WTC11 (cell line): ENCODE measurements at regions not wholly inside any gene's neighbourhood (a gene's known extent, or its start where the extent isn't known, plus 50 kb on each side); places are given as distances from the start of the nearest gene placed in this dataset.

Source experiments
- CREM ChIP-seq: sonication (generic); formaldehyde crosslinking; IDR thresholded peaks from 2 replicates; pipeline ENCODE4 v1.8.1; 2022; ENCODE audit warnings: mild to moderate bottlenecking, missing genetic modification reagents, moderate library complexity
- ELF4 ChIP-seq: sonication (generic); formaldehyde crosslinking; IDR thresholded peaks from 2 replicates; pipeline ENCODE4 v1.8.1; 2022; ENCODE audit warnings: low read depth, mild to moderate bottlenecking, moderate library complexity, missing genetic modification reagents
- FOXK1 ChIP-seq: sonication (generic); formaldehyde crosslinking; IDR thresholded peaks from 2 replicates; pipeline ENCODE4 v1.8.0; 2022; ENCODE audit warnings: mild to moderate bottlenecking, moderate library complexity, missing genetic modification reagents
- GABPB1 ChIP-seq: sonication (generic); formaldehyde crosslinking; IDR thresholded peaks from 2 replicates; pipeline ENCODE4 v1.8.1; 2023; ENCODE audit warnings: mild to moderate bottlenecking, missing genetic modification reagents
- NFATC4 ChIP-seq: fragments of 250-450 bp; sonication (Bioruptor Pico); IDR thresholded peaks from 2 replicates; pipeline ENCODE4 v1.9.0; 2021; ENCODE audit warnings: mild to moderate bottlenecking
- NFYB ChIP-seq: sonication (generic); formaldehyde crosslinking; conservative IDR thresholded peaks from 2 replicates; pipeline ENCODE4 v1.8.0; 2022; ENCODE audit warnings: low read depth, missing genetic modification reagents
- ZNF138 ChIP-seq: sonication (generic); formaldehyde crosslinking; conservative IDR thresholded peaks from 2 replicates; pipeline ENCODE4 v1.8.1; 2022; ENCODE audit warnings: mild to moderate bottlenecking, moderate library complexity, missing genetic modification reagents
- TF ChIP-seq, protein P1 (sequence below): sonication (generic); formaldehyde crosslinking; IDR thresholded peaks from 2 replicates; pipeline ENCODE4 v1.8.0; 2023; ENCODE audit warnings: missing genetic modification reagents
- TF ChIP-seq, protein P2 (sequence below): fragments of 200-600 bp; IDR thresholded peaks from 2 replicates; pipeline ENCODE4 v1.8.0; 2022; ENCODE audit warnings: antibody characterized with exemption
- TF ChIP-seq, protein P3 (sequence below): fragments of 250-450 bp; sonication (Bioruptor Pico); IDR thresholded peaks from 2 replicates; pipeline ENCODE4 v1.9.0; 2021; ENCODE audit warnings: mild to moderate bottlenecking, borderline replicate concordance
- TF ChIP-seq, protein P4 (sequence below): sonication (generic); formaldehyde crosslinking; IDR thresholded peaks from 2 replicates; pipeline ENCODE4 v1.8.0; 2022; ENCODE audit warnings: missing genetic modification reagents
- TF ChIP-seq, protein P5 (sequence below): sonication (generic); formaldehyde crosslinking; IDR thresholded peaks from 2 replicates; pipeline ENCODE4 v1.8.0; 2022; ENCODE audit warnings: mild to moderate bottlenecking, missing genetic modification reagents

DNA sequence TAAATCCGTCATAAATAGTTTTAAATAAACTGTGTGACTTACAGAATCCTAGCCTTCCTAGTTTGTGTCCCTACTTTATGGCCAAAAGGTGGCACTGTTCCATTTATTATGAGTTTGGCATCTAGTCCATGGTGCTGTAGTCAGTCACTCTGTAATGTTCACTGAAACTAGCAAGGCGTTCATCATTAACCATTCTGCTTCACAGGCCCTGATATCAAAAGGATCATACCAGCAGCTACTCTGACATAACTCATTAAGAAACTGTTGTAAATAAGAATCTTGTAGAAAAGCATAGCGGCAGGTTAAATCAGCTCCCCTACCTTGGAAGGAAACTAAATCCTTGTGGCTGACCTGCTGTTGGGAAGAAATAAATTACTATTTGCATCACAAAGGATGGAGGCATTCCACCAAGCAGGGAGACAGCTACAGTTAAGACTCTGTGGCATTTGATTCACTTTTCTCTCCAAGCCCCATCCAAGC, 919.6 kb upstream of the DIAPH2 start:
- TF ChIP-seq, protein P1, sequence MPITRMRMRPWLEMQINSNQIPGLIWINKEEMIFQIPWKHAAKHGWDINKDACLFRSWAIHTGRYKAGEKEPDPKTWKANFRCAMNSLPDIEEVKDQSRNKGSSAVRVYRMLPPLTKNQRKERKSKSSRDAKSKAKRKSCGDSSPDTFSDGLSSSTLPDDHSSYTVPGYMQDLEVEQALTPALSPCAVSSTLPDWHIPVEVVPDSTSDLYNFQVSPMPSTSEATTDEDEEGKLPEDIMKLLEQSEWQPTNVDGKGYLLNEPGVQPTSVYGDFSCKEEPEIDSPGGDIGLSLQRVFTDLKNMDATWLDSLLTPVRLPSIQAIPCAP = no peak
- TF ChIP-seq, protein P2, sequence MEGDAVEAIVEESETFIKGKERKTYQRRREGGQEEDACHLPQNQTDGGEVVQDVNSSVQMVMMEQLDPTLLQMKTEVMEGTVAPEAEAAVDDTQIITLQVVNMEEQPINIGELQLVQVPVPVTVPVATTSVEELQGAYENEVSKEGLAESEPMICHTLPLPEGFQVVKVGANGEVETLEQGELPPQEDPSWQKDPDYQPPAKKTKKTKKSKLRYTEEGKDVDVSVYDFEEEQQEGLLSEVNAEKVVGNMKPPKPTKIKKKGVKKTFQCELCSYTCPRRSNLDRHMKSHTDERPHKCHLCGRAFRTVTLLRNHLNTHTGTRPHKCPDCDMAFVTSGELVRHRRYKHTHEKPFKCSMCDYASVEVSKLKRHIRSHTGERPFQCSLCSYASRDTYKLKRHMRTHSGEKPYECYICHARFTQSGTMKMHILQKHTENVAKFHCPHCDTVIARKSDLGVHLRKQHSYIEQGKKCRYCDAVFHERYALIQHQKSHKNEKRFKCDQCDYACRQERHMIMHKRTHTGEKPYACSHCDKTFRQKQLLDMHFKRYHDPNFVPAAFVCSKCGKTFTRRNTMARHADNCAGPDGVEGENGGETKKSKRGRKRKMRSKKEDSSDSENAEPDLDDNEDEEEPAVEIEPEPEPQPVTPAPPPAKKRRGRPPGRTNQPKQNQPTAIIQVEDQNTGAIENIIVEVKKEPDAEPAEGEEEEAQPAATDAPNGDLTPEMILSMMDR = 0 out of 2 replicates have a peak, but pooled peaks have one; percentile 18
- TF ChIP-seq, protein P3, sequence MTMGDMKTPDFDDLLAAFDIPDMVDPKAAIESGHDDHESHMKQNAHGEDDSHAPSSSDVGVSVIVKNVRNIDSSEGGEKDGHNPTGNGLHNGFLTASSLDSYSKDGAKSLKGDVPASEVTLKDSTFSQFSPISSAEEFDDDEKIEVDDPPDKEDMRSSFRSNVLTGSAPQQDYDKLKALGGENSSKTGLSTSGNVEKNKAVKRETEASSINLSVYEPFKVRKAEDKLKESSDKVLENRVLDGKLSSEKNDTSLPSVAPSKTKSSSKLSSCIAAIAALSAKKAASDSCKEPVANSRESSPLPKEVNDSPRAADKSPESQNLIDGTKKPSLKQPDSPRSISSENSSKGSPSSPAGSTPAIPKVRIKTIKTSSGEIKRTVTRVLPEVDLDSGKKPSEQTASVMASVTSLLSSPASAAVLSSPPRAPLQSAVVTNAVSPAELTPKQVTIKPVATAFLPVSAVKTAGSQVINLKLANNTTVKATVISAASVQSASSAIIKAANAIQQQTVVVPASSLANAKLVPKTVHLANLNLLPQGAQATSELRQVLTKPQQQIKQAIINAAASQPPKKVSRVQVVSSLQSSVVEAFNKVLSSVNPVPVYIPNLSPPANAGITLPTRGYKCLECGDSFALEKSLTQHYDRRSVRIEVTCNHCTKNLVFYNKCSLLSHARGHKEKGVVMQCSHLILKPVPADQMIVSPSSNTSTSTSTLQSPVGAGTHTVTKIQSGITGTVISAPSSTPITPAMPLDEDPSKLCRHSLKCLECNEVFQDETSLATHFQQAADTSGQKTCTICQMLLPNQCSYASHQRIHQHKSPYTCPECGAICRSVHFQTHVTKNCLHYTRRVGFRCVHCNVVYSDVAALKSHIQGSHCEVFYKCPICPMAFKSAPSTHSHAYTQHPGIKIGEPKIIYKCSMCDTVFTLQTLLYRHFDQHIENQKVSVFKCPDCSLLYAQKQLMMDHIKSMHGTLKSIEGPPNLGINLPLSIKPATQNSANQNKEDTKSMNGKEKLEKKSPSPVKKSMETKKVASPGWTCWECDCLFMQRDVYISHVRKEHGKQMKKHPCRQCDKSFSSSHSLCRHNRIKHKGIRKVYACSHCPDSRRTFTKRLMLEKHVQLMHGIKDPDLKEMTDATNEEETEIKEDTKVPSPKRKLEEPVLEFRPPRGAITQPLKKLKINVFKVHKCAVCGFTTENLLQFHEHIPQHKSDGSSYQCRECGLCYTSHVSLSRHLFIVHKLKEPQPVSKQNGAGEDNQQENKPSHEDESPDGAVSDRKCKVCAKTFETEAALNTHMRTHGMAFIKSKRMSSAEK (CRISPR knock-in tag) = no peak
- no peak for TF ChIP-seq FOXK1 (CRISPR knock-in tag)
- no peak for TF ChIP-seq ELF4 (CRISPR knock-in tag)
- TF ChIP-seq ZNF138 (CRISPR knock-in tag) = no peak
- TF ChIP-seq NFYB (CRISPR knock-in tag) = no peak
- no peak for TF ChIP-seq CREM
- TF ChIP-seq, protein P4, sequence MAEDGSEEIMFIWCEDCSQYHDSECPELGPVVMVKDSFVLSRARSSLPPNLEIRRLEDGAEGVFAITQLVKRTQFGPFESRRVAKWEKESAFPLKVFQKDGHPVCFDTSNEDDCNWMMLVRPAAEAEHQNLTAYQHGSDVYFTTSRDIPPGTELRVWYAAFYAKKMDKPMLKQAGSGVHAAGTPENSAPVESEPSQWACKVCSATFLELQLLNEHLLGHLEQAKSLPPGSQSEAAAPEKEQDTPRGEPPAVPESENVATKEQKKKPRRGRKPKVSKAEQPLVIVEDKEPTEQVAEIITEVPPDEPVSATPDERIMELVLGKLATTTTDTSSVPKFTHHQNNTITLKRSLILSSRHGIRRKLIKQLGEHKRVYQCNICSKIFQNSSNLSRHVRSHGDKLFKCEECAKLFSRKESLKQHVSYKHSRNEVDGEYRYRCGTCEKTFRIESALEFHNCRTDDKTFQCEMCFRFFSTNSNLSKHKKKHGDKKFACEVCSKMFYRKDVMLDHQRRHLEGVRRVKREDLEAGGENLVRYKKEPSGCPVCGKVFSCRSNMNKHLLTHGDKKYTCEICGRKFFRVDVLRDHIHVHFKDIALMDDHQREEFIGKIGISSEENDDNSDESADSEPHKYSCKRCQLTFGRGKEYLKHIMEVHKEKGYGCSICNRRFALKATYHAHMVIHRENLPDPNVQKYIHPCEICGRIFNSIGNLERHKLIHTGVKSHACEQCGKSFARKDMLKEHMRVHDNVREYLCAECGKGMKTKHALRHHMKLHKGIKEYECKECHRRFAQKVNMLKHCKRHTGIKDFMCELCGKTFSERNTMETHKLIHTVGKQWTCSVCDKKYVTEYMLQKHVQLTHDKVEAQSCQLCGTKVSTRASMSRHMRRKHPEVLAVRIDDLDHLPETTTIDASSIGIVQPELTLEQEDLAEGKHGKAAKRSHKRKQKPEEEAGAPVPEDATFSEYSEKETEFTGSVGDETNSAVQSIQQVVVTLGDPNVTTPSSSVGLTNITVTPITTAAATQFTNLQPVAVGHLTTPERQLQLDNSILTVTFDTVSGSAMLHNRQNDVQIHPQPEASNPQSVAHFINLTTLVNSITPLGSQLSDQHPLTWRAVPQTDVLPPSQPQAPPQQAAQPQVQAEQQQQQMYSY (CRISPR knock-in tag) = no peak
- no peak for TF ChIP-seq GABPB1 (CRISPR knock-in tag)
- TF ChIP-seq, protein P5, sequence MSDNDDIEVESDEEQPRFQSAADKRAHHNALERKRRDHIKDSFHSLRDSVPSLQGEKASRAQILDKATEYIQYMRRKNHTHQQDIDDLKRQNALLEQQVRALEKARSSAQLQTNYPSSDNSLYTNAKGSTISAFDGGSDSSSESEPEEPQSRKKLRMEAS (CRISPR knock-in tag) = no peak
- no peak for TF ChIP-seq NFATC4 (CRISPR knock-in tag)
